Activated naive CD8-positive, alpha-beta T cell treated with anti-CD3 and anti-CD28 coated beads, Interleukin-2, amount 10 ng/mL, durations not matched to agents 7 days and 5 days (primary cell): ENCODE measurements at regions not wholly inside any gene's neighbourhood (a gene's known extent, or its start where the extent isn't known, plus 50 kb on each side); places are given as distances from the start of the nearest gene placed in this dataset.
"Not testable (repeated sequence)": the region's sequence is repeated elsewhere in the genome, so short reads cannot be mapped to it uniquely, and the experiment has no call there.

Experiments used
- ATAC-seq: fragments of 150-1000 bp; cut with Tn5 transposase; one replicate; pipeline ENCODE4 v1.10.0; 2021; ENCODE audit warnings: low read depth, moderate library complexity
- POLR2A ChIA-PET: fragments of 350-600 bp; sonication (Branson Sonifier 250); formaldehyde crosslinking; loops from one replicate; lab custom pipeline; 2021; ENCODE audit warnings: antibody characterized with exemption; lab: Charles Lee
- DNase-seq: peaks from one replicate; pipeline ENCODE4 v3.0.0; 2021
- H3K27ac Mint-ChIP-seq: one replicate; pipeline ENCODE4 v1.8.0; 2022; ENCODE audit warnings: mild to moderate bottlenecking, mixed read lengths
- H3K27me3 Mint-ChIP-seq: one replicate; pipeline ENCODE4 v1.8.0; 2022; ENCODE audit warnings: mild to moderate bottlenecking, moderate library complexity, mixed read lengths
- H3K36me3 Mint-ChIP-seq: one replicate; pipeline ENCODE4 v1.8.0; 2021; ENCODE audit warnings: mild to moderate bottlenecking, mixed read lengths
- H3K4me1 Mint-ChIP-seq: one replicate; pipeline ENCODE4 v1.8.0; 2021; ENCODE audit warnings: mixed read lengths
- H3K4me3 Mint-ChIP-seq: one replicate; pipeline ENCODE4 v1.8.0; 2022; ENCODE audit warnings: mild to moderate bottlenecking, moderate library complexity, mixed read lengths
- H3K9me3 Mint-ChIP-seq: one replicate; pipeline ENCODE4 v1.8.0; 2021; ENCODE audit warnings: mixed read lengths

GRCh38 chr3:71928212-71928611 is 143.3 kb upstream of the PROK2 start:
- H3K27me3 Mint-ChIP-seq, result no peaks in the 10 kb centered on the region
- no peaks in the 10 kb centered on the region for H3K9me3 Mint-ChIP-seq
- no peak overlapping the region for H3K27ac Mint-ChIP-seq
- no peak overlapping the region for H3K4me3 Mint-ChIP-seq
- H3K4me1 Mint-ChIP-seq, result peaks cover 2% of the 10 kb centered on the region
- POLR2A ChIA-PET, result no interaction called here
- H3K36me3 Mint-ChIP-seq, result no peaks in the 10 kb centered on the region
- ATAC-seq (no peak), DNase-seq (no peak)

DNA sequence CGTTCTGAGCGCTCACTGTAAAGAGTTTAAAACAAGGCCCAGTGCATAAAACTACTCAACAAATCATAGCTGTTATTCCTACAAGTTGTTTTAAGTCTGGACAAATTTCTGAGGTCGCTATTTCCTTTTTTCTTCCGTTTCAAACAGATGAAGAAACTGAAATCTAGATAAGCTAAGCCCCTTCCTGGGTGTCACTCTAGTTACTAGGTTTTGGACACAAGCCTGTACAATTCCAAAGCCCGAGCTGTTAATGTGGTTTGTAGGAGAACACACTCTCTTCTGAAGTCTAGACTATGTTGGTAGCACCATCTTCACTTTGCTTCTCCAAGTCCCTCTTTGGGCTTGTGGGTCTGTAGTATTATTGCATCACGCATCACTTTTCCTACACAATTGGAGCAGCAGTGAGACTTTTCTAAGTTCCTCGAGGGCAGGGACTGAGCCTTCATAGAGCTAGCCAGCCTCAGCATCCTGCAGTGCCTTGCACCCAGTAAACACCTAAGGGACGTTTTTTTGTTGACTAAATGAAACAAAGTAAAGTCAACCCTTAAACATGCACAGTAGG is 142.6 kb upstream of the PROK2 start:
- POLR2A ChIA-PET, result no interaction called here
- H3K27me3 Mint-ChIP-seq, result no peaks in the 10 kb centered on the region
- no peak overlapping the region for H3K27ac Mint-ChIP-seq
- no peak overlapping the region for H3K4me3 Mint-ChIP-seq
- H3K9me3 Mint-ChIP-seq, result no peaks in the 10 kb centered on the region
- H3K4me1 Mint-ChIP-seq, result peaks cover 2% of the 10 kb centered on the region
- DNase-seq (no peak), ATAC-seq (no peak)
- no peaks in the 10 kb centered on the region for H3K36me3 Mint-ChIP-seq

GRCh38 chr3:71926616-71927015 is 141.7 kb upstream of the PROK2 start:
- no peaks in the 10 kb centered on the region for H3K9me3 Mint-ChIP-seq
- H3K4me1 Mint-ChIP-seq, result peaks cover 2% of the 10 kb centered on the region
- ATAC-seq (no peak), DNase-seq (no peak)
- no peak overlapping the region for H3K27ac Mint-ChIP-seq
- H3K36me3 Mint-ChIP-seq, result no peaks in the 10 kb centered on the region
- H3K27me3 Mint-ChIP-seq, result no peaks in the 10 kb centered on the region
- POLR2A ChIA-PET, result no interaction called here
- no peak overlapping the region for H3K4me3 Mint-ChIP-seq

GRCh38 chr3:71926262-71926600 is 141.3 kb upstream of the PROK2 start:
- POLR2A ChIA-PET, result no interaction called here
- Mint-ChIP-seq H3K4me1 (peaks cover 2% of the 10 kb centered on the region), H3K9me3 (no peaks in the 10 kb centered on the region), H3K4me3 (no peak overlapping the region), H3K27ac (no peak overlapping the region), H3K27me3 (no peaks in the 10 kb centered on the region), H3K36me3 (no peaks in the 10 kb centered on the region)
- DNase-seq, result no peak
- ATAC-seq, result no peak

DNA sequence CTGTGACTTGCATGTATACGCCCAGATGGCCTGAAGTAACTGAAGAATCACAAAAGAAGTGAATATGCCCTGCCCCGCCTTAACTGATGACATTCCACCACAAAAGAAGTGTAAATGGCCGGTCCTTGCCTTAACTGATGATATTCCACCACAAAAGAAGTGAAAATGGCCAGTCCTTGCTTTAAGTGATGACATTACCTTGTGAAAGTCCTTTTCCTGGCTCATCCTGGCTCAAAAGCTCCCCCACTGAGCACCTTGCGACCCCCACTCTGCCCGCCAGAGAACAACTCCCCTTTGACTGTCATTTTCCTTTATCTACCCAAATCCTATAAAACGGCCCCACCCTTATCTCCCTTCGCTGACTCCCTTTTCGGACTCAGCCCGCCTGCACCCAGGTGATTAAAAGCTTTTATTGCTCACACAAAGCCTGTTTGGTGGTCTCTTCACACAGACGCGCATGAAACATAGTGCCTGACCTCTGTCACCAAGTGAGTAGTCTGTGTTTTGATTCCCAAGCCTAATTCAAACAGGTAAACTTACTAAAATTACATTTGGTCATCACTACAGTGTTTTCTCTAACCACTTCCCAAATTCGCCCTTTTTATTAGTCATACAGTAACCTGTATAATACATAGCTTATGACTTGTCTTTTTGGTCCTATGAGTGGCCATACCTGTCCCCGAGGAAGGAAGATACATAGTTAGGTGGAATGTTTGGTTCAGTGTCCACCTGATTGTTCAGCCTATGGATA is 140.7 kb upstream of the PROK2 start:
- H3K4me1 Mint-ChIP-seq, DNase-seq, H3K36me3 Mint-ChIP-seq, H3K27ac Mint-ChIP-seq, ATAC-seq, H3K9me3 Mint-ChIP-seq, H3K27me3 Mint-ChIP-seq, POLR2A ChIA-PET, H3K4me3 Mint-ChIP-seq: not testable (repeated sequence)

GRCh38 chr3:71924721-71925120 is 139.8 kb upstream of the PROK2 start:
- Mint-ChIP-seq H3K27me3 (no peaks in the 10 kb centered on the region), H3K9me3 (no peaks in the 10 kb centered on the region)

GRCh38 chr3:71921036-71921435 is 136.1 kb upstream of the PROK2 start:
- H3K4me1 Mint-ChIP-seq, result peaks cover under 1% of the 10 kb centered on the region

More at GRCh38 chr3:71924721-71925120, 139.8 kb upstream of the PROK2 start:
- ATAC-seq, result no peak
- POLR2A ChIA-PET, result no interaction called here
- DNase-seq, result no peak
- Mint-ChIP-seq H3K4me1 (peaks cover 2% of the 10 kb centered on the region), H3K27ac (no peak overlapping the region), H3K4me3 (no peak overlapping the region), H3K36me3 (no peaks in the 10 kb centered on the region)

GRCh38 chr3:71919572-71919971 is 134.6 kb upstream of the PROK2 start:
- POLR2A ChIA-PET, result no interaction called here
- H3K36me3 Mint-ChIP-seq, result no peaks in the 10 kb centered on the region
- no peak overlapping the region for H3K27ac Mint-ChIP-seq
- H3K9me3 Mint-ChIP-seq, result no peaks in the 10 kb centered on the region
- no peak overlapping the region for H3K4me3 Mint-ChIP-seq
- no peak for DNase-seq
- no peaks in the 10 kb centered on the region for H3K4me1 Mint-ChIP-seq
- no peak for ATAC-seq
- H3K27me3 Mint-ChIP-seq, result peaks cover 6% of the 10 kb centered on the region

More at GRCh38 chr3:71921036-71921435, 136.1 kb upstream of the PROK2 start:
- POLR2A ChIA-PET, result no interaction called here
- no peak for DNase-seq
- ATAC-seq, result no peak
- Mint-ChIP-seq H3K27me3 (peaks cover 6% of the 10 kb centered on the region), H3K4me3 (no peak overlapping the region), H3K36me3 (no peaks in the 10 kb centered on the region), H3K9me3 (no peaks in the 10 kb centered on the region), H3K27ac (no peak overlapping the region)

- H3K27ac Mint-ChIP-seq, result no peak overlapping the region
- DNase-seq (no peak), ATAC-seq (no peak)
- peaks cover 6% of the 10 kb centered on the region for H3K27me3 Mint-ChIP-seq
- H3K4me1 Mint-ChIP-seq, result no peaks in the 10 kb centered on the region
- no peak overlapping the region for H3K4me3 Mint-ChIP-seq
- POLR2A ChIA-PET, result no interaction called here
- H3K9me3 Mint-ChIP-seq, result no peaks in the 10 kb centered on the region
- H3K36me3 Mint-ChIP-seq, result no peaks in the 10 kb centered on the region
Observed at GRCh38 chr3:71917545-71917944, 132.6 kb upstream of the PROK2 start.

- no peaks in the 10 kb centered on the region for H3K9me3 Mint-ChIP-seq
- H3K27ac Mint-ChIP-seq, result no peak overlapping the region
- no peak for DNase-seq
- ATAC-seq, result no peak
- peaks cover 6% of the 10 kb centered on the region for H3K27me3 Mint-ChIP-seq
- H3K36me3 Mint-ChIP-seq, result no peaks in the 10 kb centered on the region
- no peak overlapping the region for H3K4me3 Mint-ChIP-seq
- no peaks in the 10 kb centered on the region for H3K4me1 Mint-ChIP-seq
- POLR2A ChIA-PET, result no interaction called here
Observed at GRCh38 chr3:71916747-71917369, 131.9 kb upstream of the PROK2 start.

- POLR2A ChIA-PET, result no interaction called here
- Mint-ChIP-seq H3K36me3 (no peaks in the 10 kb centered on the region), H3K9me3 (no peaks in the 10 kb centered on the region), H3K4me3 (no peak overlapping the region), H3K4me1 (no peaks in the 10 kb centered on the region), H3K27me3 (peaks cover 3% of the 10 kb centered on the region), H3K27ac (no peak overlapping the region)
- no peak for DNase-seq
- no peak for ATAC-seq
Observed at GRCh38 chr3:71912839-71913495, 128.0 kb upstream of the PROK2 start.

- Mint-ChIP-seq H3K4me1 (peaks cover 8% of the 10 kb centered on the region), H3K4me3 (no peak overlapping the region), H3K9me3 (no peaks in the 10 kb centered on the region), H3K27ac (no peak overlapping the region), H3K27me3 (peaks cover 11% of the 10 kb centered on the region), H3K36me3 (no peaks in the 10 kb centered on the region)
- POLR2A ChIA-PET, result no interaction called here
- ATAC-seq (no peak), DNase-seq (no peak)
Observed at GRCh38 chr3:71910108-71910507, 125.2 kb upstream of the PROK2 start.

GRCh38 chr3:71907996-71908395 is 123.0 kb upstream of the PROK2 start:
- POLR2A ChIA-PET, result no interaction called here
- no peak overlapping the region for H3K27ac Mint-ChIP-seq
- H3K9me3 Mint-ChIP-seq, result no peaks in the 10 kb centered on the region
- peaks cover 8% of the 10 kb centered on the region for H3K4me1 Mint-ChIP-seq
- peaks cover 11% of the 10 kb centered on the region for H3K27me3 Mint-ChIP-seq
- H3K4me3 Mint-ChIP-seq, result no peak overlapping the region
- H3K36me3 Mint-ChIP-seq, result peaks cover 2% of the 10 kb centered on the region
- DNase-seq, result no peak
- ATAC-seq, result no peak

DNA sequence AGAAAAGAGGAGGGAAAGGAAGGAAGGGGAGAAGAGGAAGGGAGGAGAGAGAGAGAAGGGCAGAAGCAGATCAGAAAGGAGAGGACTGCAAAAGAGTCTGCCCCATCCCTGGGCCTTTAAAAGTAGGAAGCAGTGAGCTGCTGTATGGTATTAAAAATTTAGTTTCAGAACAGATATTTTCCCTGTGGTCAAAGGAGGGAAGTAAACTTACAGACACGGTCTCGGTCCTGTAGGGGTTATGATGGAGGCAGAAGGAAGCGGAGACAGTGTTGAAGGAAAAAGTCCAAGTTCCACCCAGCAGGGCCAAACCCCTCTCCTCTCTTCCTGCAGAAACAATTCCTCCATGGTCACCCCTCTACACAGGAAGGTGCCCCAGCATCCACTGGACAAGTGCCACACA is 122.0 kb upstream of the PROK2 start:
- H3K27me3 Mint-ChIP-seq, result peaks cover 11% of the 10 kb centered on the region
- ATAC-seq, result no peak
- peaks cover 8% of the 10 kb centered on the region for H3K4me1 Mint-ChIP-seq
- H3K36me3 Mint-ChIP-seq, result peaks cover 2% of the 10 kb centered on the region
- H3K4me3 Mint-ChIP-seq, result no peak overlapping the region
- no peak for DNase-seq
- POLR2A ChIA-PET, result no interaction called here
- no peaks in the 10 kb centered on the region for H3K9me3 Mint-ChIP-seq
- no peak overlapping the region for H3K27ac Mint-ChIP-seq
